Mesendoderm (in vitro differentiated cells): ENCODE measurements at regions not wholly inside any gene's neighbourhood (a gene's known extent, or its start where the extent isn't known, plus 50 kb on each side); places are given as distances from the start of the nearest gene placed in this dataset.

ENCODE experiments used
- DNase-seq: peaks from one replicate; pipeline ENCODE4 v3.0.0; 2013
- H2AK5ac ChIP-seq: 2 replicates; pipeline ENCODE4 v1.6.1; 2013; ENCODE audit warnings: low read length, inconsistent platforms
- H2BK120ac ChIP-seq: 2 replicates; pipeline ENCODE4 v1.6.1; 2013; ENCODE audit warnings: low read depth, mild to moderate bottlenecking, low read length, moderate library complexity, mixed read lengths
- H2BK15ac ChIP-seq: replicated peaks from 2 replicates; pipeline ENCODE4 v1.6.1; 2013; ENCODE audit warnings: low read depth, mild to moderate bottlenecking, moderate library complexity
- H2BK5ac ChIP-seq: 2 replicates; pipeline ENCODE4 v1.6.1; 2013; ENCODE audit warnings: low read length, inconsistent platforms
- H3K18ac ChIP-seq: 2 replicates; pipeline ENCODE4 v1.6.1; 2013; ENCODE audit warnings: mild to moderate bottlenecking, low read length, mixed read lengths
- H3K23ac ChIP-seq: one replicate; pipeline ENCODE4 v1.6.1; 2013; ENCODE audit warnings: low read length
- H3K27ac ChIP-seq: 2 replicates; pipeline ENCODE4 v1.5.1; 2013; ENCODE audit warnings: low read depth, mild to moderate bottlenecking, inconsistent platforms, low read length, moderate library complexity
- H3K27me3 ChIP-seq: 2 replicates; pipeline ENCODE4 v1.6.1; 2013; ENCODE audit warnings: low read length, control low read depth, mild to moderate bottlenecking, inconsistent platforms; ENCODE audit not compliant: insufficient read depth, poor library complexity
- H3K36me3 ChIP-seq: 2 replicates; pipeline ENCODE4 v1.6.1; 2013; ENCODE audit warnings: low read length, inconsistent platforms; ENCODE audit not compliant: control insufficient read depth, insufficient read depth
- H3K4ac ChIP-seq: one replicate; pipeline ENCODE4 v1.6.1; 2013; ENCODE audit warnings: low read depth, mild to moderate bottlenecking, low read length, moderate library complexity
- H3K4me1 ChIP-seq: 2 replicates; pipeline ENCODE4 v1.6.1; 2013; ENCODE audit warnings: low read depth, low read length, inconsistent platforms; ENCODE audit not compliant: control insufficient read depth
- H3K4me2 ChIP-seq: 2 replicates; pipeline ENCODE4 v1.6.1; 2013; ENCODE audit warnings: low read length
- H3K4me3 ChIP-seq: 2 replicates; pipeline ENCODE4 v1.5.1; 2013; ENCODE audit warnings: mild to moderate bottlenecking, low read length
- H3K56ac ChIP-seq: one replicate; pipeline ENCODE4 v1.6.1; 2013; ENCODE audit warnings: low read length
- H3K79me1 ChIP-seq: 2 replicates; pipeline ENCODE4 v1.6.1; 2013; ENCODE audit warnings: low read length, inconsistent platforms
- H3K79me2 ChIP-seq: 2 replicates; pipeline ENCODE4 v1.6.1; 2013; ENCODE audit warnings: mild to moderate bottlenecking, low read length; ENCODE audit not compliant: control insufficient read depth, insufficient read depth
- H3K9ac ChIP-seq: 2 replicates; pipeline ENCODE4 v1.6.1; 2013; ENCODE audit warnings: low read length, inconsistent platforms
- H4K5ac ChIP-seq: one replicate; pipeline ENCODE4 v1.6.1; 2013; ENCODE audit warnings: low read length
- H4K8ac ChIP-seq: one replicate; pipeline ENCODE4 v1.6.1; 2013; ENCODE audit warnings: low read depth, mild to moderate bottlenecking, control low read depth, low read length, moderate library complexity
- WGBS: extraction: QIAGEN DNeasy Blood & Tissue Kit; methylation state at CpG from one replicate; pipeline ENCODE4 v1.1.7; 2013; ENCODE audit warnings: low lambda C conversion rate, missing lambda C conversion rate; ENCODE audit not compliant: insufficient coverage; ENCODE audit errors: extremely low coverage; 5-methylcytosine and 5-hydroxymethylcytosine counted together

GRCh38 chr11:116503216-116504160, 269.3 kb downstream of the BUD13 start:
- Histone ChIP-seq H2AK5ac (no peak overlapping the region), H4K8ac (no peak overlapping the region), H3K23ac (no peak overlapping the region), H3K27ac (no peak overlapping the region), H3K36me3 (no peaks in the 10 kb centered on the region), H2BK120ac (no peak overlapping the region), H3K4ac (no peak overlapping the region), H4K5ac (no peak overlapping the region), H3K79me2 (no peaks in the 10 kb centered on the region), H3K18ac (no peak overlapping the region), H3K4me3 (no peak overlapping the region), H2BK5ac (no peak overlapping the region), H3K27me3 (no peaks in the 10 kb centered on the region), H3K4me1 (peaks cover 3% of the 10 kb centered on the region), H3K9ac (no peak overlapping the region), H3K4me2 (no peak overlapping the region), H3K79me1 (no peaks in the 10 kb centered on the region), H2BK15ac (no peak overlapping the region), H3K56ac (no peak overlapping the region)
- WGBS, result no CpG with 5 or more reads among the region's 10 CpGs
- no peak for DNase-seq

DNA sequence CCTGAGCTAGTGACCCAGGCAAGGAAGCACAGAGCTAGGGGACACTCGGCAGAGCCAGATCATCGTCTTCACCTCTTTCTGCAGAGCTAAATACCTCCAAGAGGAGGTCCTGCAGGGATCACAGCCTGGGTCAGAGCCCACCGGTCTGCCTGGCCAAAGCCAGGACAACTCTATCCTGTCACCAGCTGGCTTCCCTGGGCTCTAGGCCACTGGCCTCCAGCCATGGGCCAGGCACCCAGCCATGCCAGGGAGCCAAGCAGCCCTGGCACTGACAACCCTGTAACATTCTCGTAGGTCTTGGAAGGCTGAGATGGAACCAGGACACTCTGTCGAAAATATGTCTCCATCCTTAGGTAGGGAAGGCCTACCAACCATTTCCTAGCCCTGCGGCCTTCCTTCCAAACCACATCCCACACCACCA, 270.1 kb downstream of the BUD13 start:
- Histone ChIP-seq H3K9ac (no peak overlapping the region), H4K8ac (no peak overlapping the region), H2BK15ac (no peak overlapping the region), H3K4ac (no peak overlapping the region), H3K27me3 (no peaks in the 10 kb centered on the region), H2AK5ac (no peak overlapping the region), H3K4me2 (no peak overlapping the region), H3K4me3 (no peak overlapping the region), H3K79me2 (no peaks in the 10 kb centered on the region), H3K56ac (no peak overlapping the region), H2BK120ac (no peak overlapping the region), H3K36me3 (no peaks in the 10 kb centered on the region), H3K4me1 (peaks cover 3% of the 10 kb centered on the region), H3K18ac (no peak overlapping the region), H3K79me1 (no peaks in the 10 kb centered on the region), H2BK5ac (no peak overlapping the region), H3K23ac (no peak overlapping the region), H3K27ac (no peak overlapping the region), H4K5ac (no peak overlapping the region)
- no peak for DNase-seq
- no CpG with 5 or more reads among the region's 6 CpGs for WGBS

GRCh38 chr11:116501728-116502127, 271.1 kb downstream of the BUD13 start:
- no peak overlapping the region for H3K4me3 ChIP-seq
- H3K4ac ChIP-seq, result no peak overlapping the region
- H2BK15ac ChIP-seq, result no peak overlapping the region
- H3K23ac ChIP-seq, result no peak overlapping the region
- H3K56ac ChIP-seq, result no peak overlapping the region
- no peak for DNase-seq
- no peak overlapping the region for H3K4me2 ChIP-seq
- H3K79me1 ChIP-seq, result no peaks in the 10 kb centered on the region
- no peaks in the 10 kb centered on the region for H3K36me3 ChIP-seq
- no peak overlapping the region for H4K8ac ChIP-seq
- no peak overlapping the region for H2BK5ac ChIP-seq
- no peak overlapping the region for H4K5ac ChIP-seq
- H3K4me1 ChIP-seq, result peaks cover 3% of the 10 kb centered on the region
- no peaks in the 10 kb centered on the region for H3K27me3 ChIP-seq
- H3K18ac ChIP-seq, result no peak overlapping the region
- no peaks in the 10 kb centered on the region for H3K79me2 ChIP-seq
- H2AK5ac ChIP-seq, result no peak overlapping the region
- WGBS, result no CpG with 5 or more reads among the region's 7 CpGs
- no peak overlapping the region for H2BK120ac ChIP-seq
- no peak overlapping the region for H3K9ac ChIP-seq
- H3K27ac ChIP-seq, result no peak overlapping the region

DNA sequence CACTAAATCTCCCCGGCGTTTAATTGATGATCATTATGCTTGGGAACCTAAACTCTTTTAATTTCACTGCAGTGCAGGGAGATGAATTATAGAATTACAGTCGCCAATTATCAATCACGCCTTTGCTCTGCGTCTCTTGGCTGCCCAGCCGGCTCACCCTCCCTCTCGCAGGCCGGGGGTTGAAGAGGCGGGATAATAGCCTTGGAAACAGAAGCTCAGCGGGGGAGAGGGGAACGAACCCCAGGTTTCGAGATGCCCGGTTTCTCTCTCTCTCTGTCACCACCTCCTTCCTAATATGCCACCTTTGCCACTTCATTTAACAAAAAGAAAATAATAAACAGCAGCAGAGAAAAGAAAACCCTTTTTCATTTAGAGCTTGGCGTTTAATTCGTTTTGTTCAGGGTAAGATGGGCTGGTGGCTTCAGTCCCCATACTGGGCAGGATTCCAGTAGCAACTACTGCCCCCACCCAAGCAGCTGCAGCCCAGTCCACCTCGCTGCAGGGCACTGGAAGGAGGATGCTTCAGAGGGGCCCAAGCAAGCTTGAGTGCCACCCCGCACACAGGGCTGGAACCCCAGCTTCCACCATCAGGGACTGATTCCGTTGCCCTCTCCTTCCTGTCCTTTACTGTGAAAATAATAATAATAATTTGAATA, 271.7 kb downstream of the BUD13 start:
- H3K36me3 ChIP-seq, result no peaks in the 10 kb centered on the region
- H3K27ac ChIP-seq, result no peak overlapping the region
- no peaks in the 10 kb centered on the region for H3K79me2 ChIP-seq
- no peak overlapping the region for H3K4me3 ChIP-seq
- no peak overlapping the region for H3K56ac ChIP-seq
- no peak overlapping the region for H2AK5ac ChIP-seq
- WGBS, result no CpG with 5 or more reads among the region's 18 CpGs
- no peak for DNase-seq
- no peak overlapping the region for H4K5ac ChIP-seq
- no peak overlapping the region for H2BK5ac ChIP-seq
- H3K18ac ChIP-seq, result no peak overlapping the region
- no peak overlapping the region for H4K8ac ChIP-seq
- no peak overlapping the region for H3K9ac ChIP-seq
- no peak overlapping the region for H3K23ac ChIP-seq
- H3K4me2 ChIP-seq, result peak overlapping the region; percentile 5
- no peak overlapping the region for H2BK120ac ChIP-seq
- no peaks in the 10 kb centered on the region for H3K79me1 ChIP-seq
- no peak overlapping the region for H3K4ac ChIP-seq
- no peak overlapping the region for H2BK15ac ChIP-seq
- peaks cover 3% of the 10 kb centered on the region for H3K4me1 ChIP-seq
- no peaks in the 10 kb centered on the region for H3K27me3 ChIP-seq

DNA sequence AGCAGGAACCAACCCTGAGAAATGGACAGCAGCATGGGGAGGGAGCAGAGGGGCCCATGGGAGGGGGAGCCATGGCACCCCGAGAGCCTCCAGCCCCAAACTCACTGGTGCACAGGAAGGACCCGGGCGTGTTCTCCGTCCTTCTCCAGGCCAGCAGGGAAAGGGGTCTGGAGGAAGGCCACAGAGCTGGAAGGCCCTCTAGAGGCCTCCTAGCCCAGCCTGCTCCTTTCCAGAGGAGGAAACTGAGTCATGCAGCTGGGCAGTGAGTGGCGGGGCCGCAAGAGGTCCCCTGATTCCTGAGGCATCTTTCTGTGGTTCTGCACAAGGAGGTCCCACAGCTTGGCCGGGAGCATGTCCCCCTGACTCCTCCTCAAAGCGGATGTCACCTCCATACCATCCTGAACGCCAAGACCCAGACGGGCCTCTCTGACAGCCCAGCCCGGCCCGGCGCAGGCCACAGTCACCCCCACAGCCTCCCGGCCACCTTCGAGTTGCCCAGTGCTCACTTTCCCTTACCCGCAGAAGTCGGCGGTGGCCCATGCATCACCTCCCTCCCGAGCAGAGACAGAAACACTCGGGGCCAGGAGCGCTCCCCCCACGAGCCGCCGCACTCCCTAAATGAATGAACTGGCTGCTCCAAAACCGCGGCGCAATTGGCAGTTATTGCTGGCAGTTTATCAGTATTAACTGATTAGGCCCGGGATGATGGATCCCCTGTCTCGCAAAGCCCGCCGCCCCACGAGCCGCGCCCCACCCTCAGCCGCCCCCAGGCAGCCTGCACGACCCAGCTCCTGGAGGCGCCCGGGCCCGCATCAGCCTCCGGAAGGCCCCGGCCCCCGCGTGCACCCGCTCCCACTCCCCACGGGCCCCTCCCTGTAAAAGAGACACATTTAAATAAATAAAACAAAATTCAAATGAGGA, 272.5 kb downstream of the BUD13 start:
- Histone ChIP-seq H3K4ac (no peak overlapping the region), H3K9ac (no peak overlapping the region), H3K27ac (no peak overlapping the region), H2BK5ac (no peak overlapping the region), H3K18ac (no peak overlapping the region), H3K4me2 (no peak overlapping the region), H2AK5ac (no peak overlapping the region), H2BK120ac (no peak overlapping the region), H3K4me3 (no peak overlapping the region), H4K5ac (no peak overlapping the region), H3K23ac (no peak overlapping the region), H3K79me1 (no peaks in the 10 kb centered on the region), H3K79me2 (no peaks in the 10 kb centered on the region), H4K8ac (no peak overlapping the region), H3K36me3 (no peaks in the 10 kb centered on the region), H3K56ac (peak overlapping the region; percentile 1), H2BK15ac (no peak overlapping the region), H3K4me1 (no peaks in the 10 kb centered on the region), H3K27me3 (no peaks in the 10 kb centered on the region)
- DNase-seq, result no peak
- WGBS, result no CpG with 5 or more reads among the region's 45 CpGs
